ENCODE measurements at regions not wholly inside any gene's neighbourhood (a gene's known extent, or its start where the extent isn't known, plus 50 kb on each side); places are given as distances from the start of the nearest gene placed in this dataset.

GRCh38 chr7:91329571-91329970 is 65.3 kb downstream of the FZD1 start:
- intact Hi-C loops (cut with DNase I; ENCODE audit: low total_unique reads): no loop called here
- no peaks in the 10 kb centered on the region for H3K9me3 ChIP-seq
- H3K4me3 ChIP-seq: no peak overlapping the region
- H3K27me3 ChIP-seq: no peaks in the 10 kb centered on the region
- no peaks in the 10 kb centered on the region for H3K36me3 ChIP-seq
- no peaks in the 10 kb centered on the region for H3K4me1 ChIP-seq
- no peak overlapping the region for H3K27ac ChIP-seq
- TF ChIP-seq CTCF (IDR thresholded peaks at IDR 0.05) (no peak), POLR2A (IDR thresholded peaks at IDR 0.05) (no peak)
- DNase-seq: no peak

- no peak for DNase-seq
- Histone ChIP-seq H3K36me3 (no peaks in the 10 kb centered on the region), H3K27ac (no peak overlapping the region), H3K4me3 (no peak overlapping the region), H3K9me3 (no peaks in the 10 kb centered on the region), H3K27me3 (no peaks in the 10 kb centered on the region), H3K4me1 (no peaks in the 10 kb centered on the region)
- intact Hi-C loops (cut with DNase I; ENCODE audit: low total_unique reads): no loop called here
- TF ChIP-seq POLR2A (IDR thresholded peaks at IDR 0.05) (no peak), CTCF (IDR thresholded peaks at IDR 0.05) (no peak)
Measured at GRCh38 chr7:91330191-91330808, 66.1 kb downstream of the FZD1 start.

- no peak for DNase-seq
- no peak for TF ChIP-seq POLR2A (IDR thresholded peaks at IDR 0.05)
- TF ChIP-seq CTCF (IDR thresholded peaks at IDR 0.05): no peak
- intact Hi-C loops (cut with DNase I; ENCODE audit: low total_unique reads): no loop called here
- H3K9me3 ChIP-seq: no peaks in the 10 kb centered on the region
- H3K27ac ChIP-seq: no peak overlapping the region
- H3K4me3 ChIP-seq: no peak overlapping the region
- H3K36me3 ChIP-seq: no peaks in the 10 kb centered on the region
- no peaks in the 10 kb centered on the region for H3K4me1 ChIP-seq
- no peaks in the 10 kb centered on the region for H3K27me3 ChIP-seq
Measured at GRCh38 chr7:91330866-91331265, 66.6 kb downstream of the FZD1 start.

GRCh38 chr7:91336106-91336505 is 71.9 kb downstream of the FZD1 start:
- no peak for DNase-seq
- TF ChIP-seq POLR2A (IDR thresholded peaks at IDR 0.05) (no peak), CTCF (IDR thresholded peaks at IDR 0.05) (no peak)
- Histone ChIP-seq H3K4me1 (no peaks in the 10 kb centered on the region), H3K27me3 (no peaks in the 10 kb centered on the region), H3K9me3 (no peaks in the 10 kb centered on the region), H3K4me3 (no peak overlapping the region), H3K36me3 (no peaks in the 10 kb centered on the region), H3K27ac (no peak overlapping the region)
- intact Hi-C loops (cut with DNase I; ENCODE audit: low total_unique reads): no loop called here

- no peak overlapping the region for H3K4me3 ChIP-seq
- no peaks in the 10 kb centered on the region for H3K36me3 ChIP-seq
- intact Hi-C loops (cut with DNase I; ENCODE audit: low total_unique reads): no loop called here
- no peaks in the 10 kb centered on the region for H3K9me3 ChIP-seq
- no peak for TF ChIP-seq CTCF (IDR thresholded peaks at IDR 0.05)
- TF ChIP-seq POLR2A (IDR thresholded peaks at IDR 0.05): no peak
- no peaks in the 10 kb centered on the region for H3K4me1 ChIP-seq
- no peak overlapping the region for H3K27ac ChIP-seq
- no peaks in the 10 kb centered on the region for H3K27me3 ChIP-seq
- no peak for DNase-seq
Measured at GRCh38 chr7:91338226-91339020, 74.2 kb downstream of the FZD1 start.
